GM12892 (cell line): ENCODE measurements at regions not wholly inside any gene's neighbourhood (a gene's known extent, or its start where the extent isn't known, plus 50 kb on each side); places are given as distances from the start of the nearest gene placed in this dataset.

Source experiments
- POLR2A ChIP-seq: IDR thresholded peaks from 2 replicates; pipeline ENCODE4 v1.6.1; 2011; ENCODE audit warnings: low read depth, low read length, control low read depth
- POLR2AphosphoS5 ChIP-seq: IDR thresholded peaks from 2 replicates; pipeline ENCODE4 v1.6.1; 2011; ENCODE audit warnings: low read depth, low read length, control low read depth
- TAF1 ChIP-seq: IDR thresholded peaks from 2 replicates; pipeline ENCODE4 v1.6.1; 2011; ENCODE audit warnings: low read depth, mild to moderate bottlenecking, control low read depth, low read length, borderline replicate concordance

GRCh38 chr4:3368334-3368733 is 73.4 kb upstream of the HGFAC start:
- TF ChIP-seq POLR2A (no peak), POLR2AphosphoS5 (no peak), TAF1 (no peak)
